A549 (cell line): ENCODE measurements at regions not wholly inside any gene's neighbourhood (a gene's known extent, or its start where the extent isn't known, plus 50 kb on each side); places are given as distances from the start of the nearest gene placed in this dataset.

Source experiments
- CEBPB ChIP-seq, 2 experiments: fragments of >200 bp in 1 of 2; sonication (Bioruptor Twin) in 1 of 2; formaldehyde crosslinking in 1 of 2; IDR thresholded peaks; 2 replicates each; pipeline ENCODE4 v1.6.1; 2012 to 2016
- CHD4 ChIP-seq: fragments of 200-600 bp; sonication (generic); IDR thresholded peaks from 2 replicates; pipeline ENCODE4 v1.6.1; 2016; ENCODE audit warnings: antibody characterized with exemption, mild to moderate bottlenecking, borderline replicate concordance
- ELK1 ChIP-seq: fragments of 150-350 bp; IDR thresholded peaks from 2 replicates; pipeline ENCODE4 v1.6.1; 2014; ENCODE audit warnings: low read depth, mild to moderate bottlenecking, low read length
- KDM5A ChIP-seq: fragments of 200-600 bp; sonication (generic); IDR thresholded peaks from 2 replicates; pipeline ENCODE4 v1.6.1; 2016; ENCODE audit warnings: antibody characterized with exemption, mild to moderate bottlenecking
- MYC ChIP-seq: IDR thresholded peaks from 2 replicates; pipeline ENCODE4 v1.6.1; 2012; ENCODE audit warnings: mild to moderate bottlenecking, inconsistent platforms, low read length, improper control_type of control experiment, borderline replicate concordance
- NFE2L2 ChIP-seq: fragments of 150-350 bp; conservative IDR thresholded peaks from 2 replicates; pipeline ENCODE4 v1.6.1; 2014; ENCODE audit warnings: low read length
- POLR2A ChIP-seq: IDR thresholded peaks from 2 replicates; pipeline ENCODE4 v1.6.1; 2012; ENCODE audit warnings: mild to moderate bottlenecking, low read length
- RFX5 ChIP-seq: fragments of 450-650 bp; IDR thresholded peaks from 2 replicates; pipeline ENCODE4 v1.7.1; 2014; ENCODE audit warnings: antibody characterized with exemption, mild to moderate bottlenecking, moderate library complexity
- SREBF2 ChIP-seq: fragments of 450-650 bp; IDR thresholded peaks from 2 replicates; pipeline ENCODE4 v1.6.1; 2014; ENCODE audit warnings: mild to moderate bottlenecking, moderate library complexity
- TF ChIP-seq, protein P1 (sequence below): fragments of >200 bp; sonication (Bioruptor Twin); formaldehyde crosslinking; IDR thresholded peaks from 3 replicates; pipeline ENCODE4 v1.5.1; 2016
- TF ChIP-seq, protein P2 (sequence below): fragments of 450-650 bp; IDR thresholded peaks from 2 replicates; pipeline ENCODE4 v1.6.1; 2014; ENCODE audit warnings: antibody characterized with exemption
- TF ChIP-seq, protein P3 (sequence below): IDR thresholded peaks from 2 replicates; pipeline ENCODE4 v1.6.1; 2012

DNA sequence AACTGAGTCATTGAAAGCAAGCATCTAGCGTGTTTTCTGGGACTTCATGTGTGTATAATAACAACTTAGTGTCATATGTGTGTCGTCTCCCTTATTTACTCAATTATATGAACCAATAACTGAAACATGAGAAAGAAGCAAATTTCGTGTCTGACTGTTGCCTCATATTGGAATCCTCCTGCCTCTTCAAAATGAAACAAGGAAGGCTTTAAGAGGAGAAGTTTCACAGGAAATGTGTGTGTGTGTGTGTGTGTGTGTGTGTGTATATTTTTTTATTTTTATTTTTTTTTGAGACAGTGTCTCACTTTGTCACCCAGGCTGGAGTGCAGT, 145.8 kb upstream of the SFRP2 start:
- TF ChIP-seq, protein P1, sequence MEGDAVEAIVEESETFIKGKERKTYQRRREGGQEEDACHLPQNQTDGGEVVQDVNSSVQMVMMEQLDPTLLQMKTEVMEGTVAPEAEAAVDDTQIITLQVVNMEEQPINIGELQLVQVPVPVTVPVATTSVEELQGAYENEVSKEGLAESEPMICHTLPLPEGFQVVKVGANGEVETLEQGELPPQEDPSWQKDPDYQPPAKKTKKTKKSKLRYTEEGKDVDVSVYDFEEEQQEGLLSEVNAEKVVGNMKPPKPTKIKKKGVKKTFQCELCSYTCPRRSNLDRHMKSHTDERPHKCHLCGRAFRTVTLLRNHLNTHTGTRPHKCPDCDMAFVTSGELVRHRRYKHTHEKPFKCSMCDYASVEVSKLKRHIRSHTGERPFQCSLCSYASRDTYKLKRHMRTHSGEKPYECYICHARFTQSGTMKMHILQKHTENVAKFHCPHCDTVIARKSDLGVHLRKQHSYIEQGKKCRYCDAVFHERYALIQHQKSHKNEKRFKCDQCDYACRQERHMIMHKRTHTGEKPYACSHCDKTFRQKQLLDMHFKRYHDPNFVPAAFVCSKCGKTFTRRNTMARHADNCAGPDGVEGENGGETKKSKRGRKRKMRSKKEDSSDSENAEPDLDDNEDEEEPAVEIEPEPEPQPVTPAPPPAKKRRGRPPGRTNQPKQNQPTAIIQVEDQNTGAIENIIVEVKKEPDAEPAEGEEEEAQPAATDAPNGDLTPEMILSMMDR, result no peak
- TF ChIP-seq CEBPB (IDR thresholded peaks at IDR 0.05) (no peak), CHD4 (no peak), MYC (no peak), POLR2A (no peak), ELK1 (no peak), RFX5 (no peak), SREBF2 (no peak), NFE2L2 (no peak), KDM5A (no peak)
- TF ChIP-seq, protein P2, sequence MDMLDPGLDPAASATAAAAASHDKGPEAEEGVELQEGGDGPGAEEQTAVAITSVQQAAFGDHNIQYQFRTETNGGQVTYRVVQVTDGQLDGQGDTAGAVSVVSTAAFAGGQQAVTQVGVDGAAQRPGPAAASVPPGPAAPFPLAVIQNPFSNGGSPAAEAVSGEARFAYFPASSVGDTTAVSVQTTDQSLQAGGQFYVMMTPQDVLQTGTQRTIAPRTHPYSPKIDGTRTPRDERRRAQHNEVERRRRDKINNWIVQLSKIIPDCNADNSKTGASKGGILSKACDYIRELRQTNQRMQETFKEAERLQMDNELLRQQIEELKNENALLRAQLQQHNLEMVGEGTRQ, result no peak
- TF ChIP-seq, protein P3, sequence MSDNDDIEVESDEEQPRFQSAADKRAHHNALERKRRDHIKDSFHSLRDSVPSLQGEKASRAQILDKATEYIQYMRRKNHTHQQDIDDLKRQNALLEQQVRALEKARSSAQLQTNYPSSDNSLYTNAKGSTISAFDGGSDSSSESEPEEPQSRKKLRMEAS, result no peak
